Neural crest cell (in vitro differentiated cells): ENCODE measurements at regions not wholly inside any gene's neighbourhood (a gene's known extent, or its start where the extent isn't known, plus 50 kb on each side); places are given as distances from the start of the nearest gene placed in this dataset.
"Not testable (repeated sequence)": the region's sequence is repeated elsewhere in the genome, so short reads cannot be mapped to it uniquely, and the experiment has no call there.

Experiments used
- DNase-seq: peaks from one replicate; pipeline ENCODE4 v3.0.0; 2021; ENCODE audit warnings: low read depth, mixed read lengths, low spot score
- H3K27ac Mint-ChIP-seq: one replicate; pipeline ENCODE4 v1.8.0; 2021; ENCODE audit warnings: mild to moderate bottlenecking, mixed read lengths; ENCODE audit not compliant: unreplicated experiment
- H3K27me3 Mint-ChIP-seq: 2 replicates; pipeline ENCODE4 v1.8.0; 2021; ENCODE audit warnings: low read depth, mild to moderate bottlenecking, mixed read lengths
- H3K36me3 Mint-ChIP-seq: 2 replicates; pipeline ENCODE4 v1.8.0; 2021; ENCODE audit warnings: low read depth, mild to moderate bottlenecking, mixed read lengths
- H3K4me1 Mint-ChIP-seq: 2 replicates; pipeline ENCODE4 v1.8.0; 2021; ENCODE audit warnings: mixed read lengths
- H3K4me3 Mint-ChIP-seq: one replicate; pipeline ENCODE4 v1.8.0; 2021; ENCODE audit warnings: mild to moderate bottlenecking, mixed read lengths
- H3K9me3 Mint-ChIP-seq: 2 replicates; pipeline ENCODE4 v1.8.0; 2021; ENCODE audit warnings: mixed read lengths
- CTCF ChIP-seq: fragments of 200-600 bp; sonication (generic); conservative IDR thresholded peaks from 2 replicates; pipeline ENCODE4 v1.5.0; 2021; ENCODE audit warnings: antibody characterized with exemption, mild to moderate bottlenecking

- H3K4me1 Mint-ChIP-seq = no peaks in the 10 kb centered on the region
- no peak for DNase-seq
- no peaks in the 10 kb centered on the region for H3K9me3 Mint-ChIP-seq
- H3K27ac Mint-ChIP-seq = no peak overlapping the region
- H3K4me3 Mint-ChIP-seq = no peak overlapping the region
- no peaks in the 10 kb centered on the region for H3K36me3 Mint-ChIP-seq
- TF ChIP-seq CTCF = no peak
- no peaks in the 10 kb centered on the region for H3K27me3 Mint-ChIP-seq
Observed at GRCh38 chr6:128713461-128713860, 169.5 kb upstream of the LAMA2 start.

GRCh38 chr6:128712898-128713297 is 170.0 kb upstream of the LAMA2 start:
- no peak for DNase-seq
- Mint-ChIP-seq H3K27me3 (no peaks in the 10 kb centered on the region), H3K4me1 (no peaks in the 10 kb centered on the region), H3K9me3 (no peaks in the 10 kb centered on the region), H3K36me3 (no peaks in the 10 kb centered on the region), H3K27ac (no peak overlapping the region), H3K4me3 (no peak overlapping the region)
- TF ChIP-seq CTCF = no peak

- H3K27ac Mint-ChIP-seq = no peak overlapping the region
- no peaks in the 10 kb centered on the region for H3K36me3 Mint-ChIP-seq
- H3K9me3 Mint-ChIP-seq = no peaks in the 10 kb centered on the region
- H3K4me3 Mint-ChIP-seq = no peak overlapping the region
- H3K27me3 Mint-ChIP-seq = no peaks in the 10 kb centered on the region
- TF ChIP-seq CTCF = no peak
- DNase-seq = no peak
- H3K4me1 Mint-ChIP-seq = no peaks in the 10 kb centered on the region
Observed at GRCh38 chr6:128711149-128711548, 171.8 kb upstream of the LAMA2 start.

GRCh38 chr6:128710315-128710714 is 172.6 kb upstream of the LAMA2 start:
- H3K9me3 Mint-ChIP-seq = no peaks in the 10 kb centered on the region
- no peaks in the 10 kb centered on the region for H3K27me3 Mint-ChIP-seq
- TF ChIP-seq CTCF = no peak
- no peak for DNase-seq
- H3K4me1 Mint-ChIP-seq = no peaks in the 10 kb centered on the region
- H3K36me3 Mint-ChIP-seq = no peaks in the 10 kb centered on the region
- H3K27ac Mint-ChIP-seq = no peak overlapping the region
- H3K4me3 Mint-ChIP-seq = no peak overlapping the region

GRCh38 chr6:128704601-128705000 is 178.3 kb upstream of the LAMA2 start:
- no peak for DNase-seq
- H3K9me3 Mint-ChIP-seq = no peaks in the 10 kb centered on the region
- H3K27me3 Mint-ChIP-seq = no peaks in the 10 kb centered on the region
- H3K36me3 Mint-ChIP-seq = no peaks in the 10 kb centered on the region
- no peaks in the 10 kb centered on the region for H3K4me1 Mint-ChIP-seq
- TF ChIP-seq CTCF = no peak
- no peak overlapping the region for H3K27ac Mint-ChIP-seq
- no peak overlapping the region for H3K4me3 Mint-ChIP-seq

- H3K27me3 Mint-ChIP-seq, H3K36me3 Mint-ChIP-seq, H3K9me3 Mint-ChIP-seq, DNase-seq, H3K4me3 Mint-ChIP-seq, H3K27ac Mint-ChIP-seq, H3K4me1 Mint-ChIP-seq: not testable (repeated sequence)
Observed at GRCh38 chr6:128703794-128704193, 179.1 kb upstream of the LAMA2 start.
